Progenitor cell of endocrine pancreas (in vitro differentiated cells): ENCODE measurements at regions not wholly inside any gene's neighbourhood (a gene's known extent, or its start where the extent isn't known, plus 50 kb on each side); places are given as distances from the start of the nearest gene placed in this dataset.
"Not testable (repeated sequence)": the region's sequence is repeated elsewhere in the genome, so short reads cannot be mapped to it uniquely, and the experiment has no call there.

Experiments used
- DNase-seq: peaks from one replicate; pipeline ENCODE4 v3.0.0; 2021; ENCODE audit warnings: low spot score; ENCODE audit not compliant: unreplicated experiment
- H3K27ac Mint-ChIP-seq: 2 replicates; pipeline ENCODE4 v1.8.0; 2021; ENCODE audit warnings: mild to moderate bottlenecking, moderate library complexity, mixed read lengths
- H3K27me3 Mint-ChIP-seq: 2 replicates; pipeline ENCODE4 v1.8.0; 2021; ENCODE audit warnings: mixed read lengths
- H3K36me3 Mint-ChIP-seq: 2 replicates; pipeline ENCODE4 v1.8.0; 2022; ENCODE audit warnings: mixed read lengths; ENCODE audit not compliant: insufficient read depth
- H3K4me1 Mint-ChIP-seq: 2 replicates; pipeline ENCODE4 v1.8.0; 2021; ENCODE audit warnings: low read depth, mixed read lengths
- H3K4me3 Mint-ChIP-seq: 2 replicates; pipeline ENCODE4 v1.8.0; 2021; ENCODE audit warnings: low read depth, mild to moderate bottlenecking, moderate library complexity, mixed read lengths
- H3K9me3 Mint-ChIP-seq: 2 replicates; pipeline ENCODE4 v1.8.0; 2021; ENCODE audit warnings: low read depth, mixed read lengths
- CTCF ChIP-seq: fragments of 200-600 bp; sonication (generic); IDR thresholded peaks from one replicate; pipeline ENCODE4 v1.5.0; 2021; ENCODE audit warnings: antibody characterized with exemption, mild to moderate bottlenecking; ENCODE audit not compliant: unreplicated experiment

- no peak for DNase-seq
- H3K4me3 Mint-ChIP-seq, result no peak overlapping the region
- no peaks in the 10 kb centered on the region for H3K4me1 Mint-ChIP-seq
- no peaks in the 10 kb centered on the region for H3K27me3 Mint-ChIP-seq
- H3K27ac Mint-ChIP-seq, result no peak overlapping the region
- no peaks in the 10 kb centered on the region for H3K9me3 Mint-ChIP-seq
- no peaks in the 10 kb centered on the region for H3K36me3 Mint-ChIP-seq
- TF ChIP-seq CTCF, result no peak
Observed at GRCh38 chr9:28127101-28127500, 553.8 kb upstream of the C9orf72 start.

- H3K9me3 Mint-ChIP-seq, result no peaks in the 10 kb centered on the region
- H3K27me3 Mint-ChIP-seq, result no peaks in the 10 kb centered on the region
- no peak for TF ChIP-seq CTCF
- no peak overlapping the region for H3K4me3 Mint-ChIP-seq
- H3K36me3 Mint-ChIP-seq, result no peaks in the 10 kb centered on the region
- H3K4me1 Mint-ChIP-seq, result no peaks in the 10 kb centered on the region
- H3K27ac Mint-ChIP-seq, result no peak overlapping the region
- no peak for DNase-seq
Observed at GRCh38 chr9:28134446-28134976, 561.2 kb upstream of the C9orf72 start.

- no peak overlapping the region for H3K27ac Mint-ChIP-seq
- TF ChIP-seq CTCF, result no peak
- H3K4me1 Mint-ChIP-seq, result no peaks in the 10 kb centered on the region
- DNase-seq, result no peak
- H3K36me3 Mint-ChIP-seq, result no peaks in the 10 kb centered on the region
- H3K4me3 Mint-ChIP-seq, result no peak overlapping the region
- H3K27me3 Mint-ChIP-seq, result no peaks in the 10 kb centered on the region
- no peaks in the 10 kb centered on the region for H3K9me3 Mint-ChIP-seq
Observed at GRCh38 chr9:28135549-28135948, 562.3 kb upstream of the C9orf72 start.

DNA sequence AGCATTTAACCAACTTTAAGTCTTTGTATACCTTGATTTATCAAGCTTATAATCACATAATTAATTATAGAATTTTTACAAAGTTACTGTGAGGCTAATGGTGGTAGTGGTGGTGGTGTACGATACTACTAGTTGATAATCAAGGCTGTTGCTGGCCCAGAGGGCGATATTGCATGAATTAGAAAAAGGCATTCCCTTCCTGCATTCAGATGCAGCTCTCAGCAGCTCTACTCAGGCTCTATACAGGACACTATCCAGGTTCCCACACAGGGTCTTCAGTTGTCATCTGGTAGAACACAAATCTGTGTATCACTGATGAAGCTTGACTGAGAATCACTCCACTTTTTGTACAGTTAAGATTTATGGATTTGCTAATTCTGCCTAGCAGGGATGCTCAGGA lies 562.8 kb upstream of the C9orf72 start:
- Mint-ChIP-seq H3K36me3 (no peaks in the 10 kb centered on the region), H3K4me3 (no peak overlapping the region), H3K27me3 (no peaks in the 10 kb centered on the region), H3K9me3 (no peaks in the 10 kb centered on the region), H3K27ac (no peak overlapping the region), H3K4me1 (no peaks in the 10 kb centered on the region)
- no peak for DNase-seq
- TF ChIP-seq CTCF, result no peak

- H3K27me3 Mint-ChIP-seq, H3K9me3 Mint-ChIP-seq, H3K4me1 Mint-ChIP-seq, H3K36me3 Mint-ChIP-seq, DNase-seq, H3K27ac Mint-ChIP-seq, H3K4me3 Mint-ChIP-seq: not testable (repeated sequence)
Observed at GRCh38 chr9:28147430-28147829, 574.1 kb upstream of the C9orf72 start.

DNA sequence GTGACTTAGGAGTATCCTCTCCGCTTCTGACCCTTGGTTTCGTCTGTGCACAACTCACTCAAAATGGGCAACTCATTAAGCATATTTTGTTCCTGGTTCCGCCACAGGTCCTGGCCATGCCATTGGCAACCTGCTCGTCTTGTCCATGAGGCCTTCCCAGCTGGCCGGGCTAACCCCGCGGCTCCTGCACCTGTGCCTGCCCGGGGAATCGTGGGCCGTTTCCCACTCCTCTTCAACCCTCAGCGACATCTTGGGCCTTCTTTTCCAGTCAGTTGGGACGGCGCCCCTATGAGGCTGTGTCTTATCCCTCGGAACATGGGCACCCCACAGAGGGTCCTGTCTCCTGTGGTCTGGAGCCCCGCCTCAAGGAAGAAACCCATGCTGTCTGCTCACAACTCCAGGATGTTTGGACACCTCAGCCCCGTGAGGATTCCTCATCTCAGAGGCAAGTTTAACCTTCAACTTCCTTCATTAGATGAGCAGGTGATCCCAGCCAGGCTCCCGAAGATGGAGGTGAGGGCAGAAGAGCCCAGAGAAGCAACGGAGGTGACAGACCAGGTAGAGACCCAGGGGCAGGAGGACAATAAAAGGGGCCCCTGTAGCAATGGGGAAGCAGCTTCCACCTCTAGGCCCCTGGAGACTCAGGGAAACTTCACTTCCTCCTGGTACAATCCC lies 574.8 kb upstream of the C9orf72 start:
- not testable (repeated sequence) for H3K9me3 Mint-ChIP-seq

GRCh38 chr9:28149361-28150050 lies 576.2 kb upstream of the C9orf72 start:
- not testable (repeated sequence) for H3K27ac Mint-ChIP-seq, DNase-seq, H3K4me1 Mint-ChIP-seq, H3K27me3 Mint-ChIP-seq, H3K9me3 Mint-ChIP-seq, H3K36me3 Mint-ChIP-seq, H3K4me3 Mint-ChIP-seq

More for the DNA sequence above, 574.8 kb upstream of the C9orf72 start:
- H3K27ac Mint-ChIP-seq, H3K27me3 Mint-ChIP-seq, DNase-seq, H3K4me1 Mint-ChIP-seq, H3K4me3 Mint-ChIP-seq, H3K36me3 Mint-ChIP-seq: not testable (repeated sequence)
